ENCODE measurements at regions not wholly inside any gene's neighbourhood (a gene's known extent, or its start where the extent isn't known, plus 50 kb on each side); places are given as distances from the start of the nearest gene placed in this dataset.

DNA sequence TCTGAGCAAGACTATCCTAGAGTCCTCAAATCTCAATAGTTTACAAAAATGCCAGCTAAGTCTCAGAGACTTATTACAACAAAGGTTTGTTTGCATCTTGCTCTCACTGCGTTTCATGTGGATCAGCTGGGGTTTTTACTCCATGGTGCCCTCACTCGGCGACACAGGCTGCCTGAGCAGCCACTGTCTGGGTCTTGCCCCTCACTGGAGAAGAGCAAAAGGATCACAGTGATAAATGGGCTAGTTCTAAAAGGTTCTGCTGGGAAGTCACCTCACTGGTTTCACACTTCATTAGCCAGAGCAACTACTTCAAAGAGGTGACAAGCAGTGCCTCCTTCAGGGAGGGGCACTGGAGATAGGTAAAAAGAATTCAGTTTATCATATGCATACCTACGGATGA, 392.0 kb downstream of the RPL10L start:
- Histone ChIP-seq H3K27me3 (replicated peaks; ENCODE audit: insufficient read depth) (no peaks in the 10 kb centered on the region), H3K79me2 (ENCODE audit: insufficient read depth) (no peaks in the 10 kb centered on the region), H3K9me3 (ENCODE audit: low read depth) (no peaks in the 10 kb centered on the region), H3F3A (ENCODE audit: insufficient read depth) (no peaks in the 10 kb centered on the region), H3K36me3 (ENCODE audit: low read depth) (no peaks in the 10 kb centered on the region), H3K27ac (no peak overlapping the region), H3K4me1 (ENCODE audit: insufficient read depth) (no peaks in the 10 kb centered on the region), H3K9me2 (ENCODE audit: insufficient read depth) (no peaks in the 10 kb centered on the region), H3K4me3 (no peak overlapping the region), H3K4me2 (ENCODE audit: unreplicated experiment) (no peak overlapping the region), H3K9ac (no peak overlapping the region), H2AFZ (no peak overlapping the region), H4K20me1 (ENCODE audit: insufficient read depth) (no peaks in the 10 kb centered on the region)
- WGBS, 2 experiments (ENCODE audit: low coverage in 1 of 2, low lambda C conversion rate in 2 of 2, missing lambda C conversion rate in 2 of 2): 21 to 31% methylated on average over 4 of the region's 4 CpGs
- DNase-seq: peak; percentile 4
- in situ Hi-C loops (cut with MboI): no loop called here
- TF ChIP-seq EZH2 (IDR thresholded peaks at IDR 0.05; ENCODE audit: insufficient read depth, poor library complexity, severe bottlenecking) (no peak), EZH2phosphoT487 (IDR thresholded peaks at IDR 0.05; ENCODE audit: insufficient read depth, low read depth) (no peak)

DNA sequence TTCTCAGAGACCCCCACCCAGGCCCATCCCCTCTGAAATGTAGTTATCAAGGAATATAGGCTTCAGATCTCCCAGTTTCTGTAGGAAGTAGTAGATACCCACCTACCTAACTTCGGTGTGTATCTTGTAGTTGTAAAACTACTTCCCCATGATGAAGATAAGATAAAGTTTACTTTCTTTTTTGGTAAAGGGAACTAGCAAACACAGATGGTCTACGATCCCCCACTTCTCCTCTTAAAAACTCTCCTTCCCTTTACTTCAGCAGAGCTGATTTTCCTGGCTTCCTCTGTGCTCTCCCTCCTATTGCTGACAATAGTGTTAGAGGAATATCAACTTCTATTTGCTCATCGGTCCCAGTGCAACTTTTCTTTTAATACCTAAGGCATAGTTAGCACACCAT, 395.2 kb downstream of the RPL10L start:
- Histone ChIP-seq H3K9ac (no peak overlapping the region), H3K9me3 (ENCODE audit: low read depth) (no peaks in the 10 kb centered on the region), H2AFZ (no peak overlapping the region), H3K36me3 (ENCODE audit: low read depth) (no peaks in the 10 kb centered on the region), H3F3A (ENCODE audit: insufficient read depth) (no peaks in the 10 kb centered on the region), H3K79me2 (ENCODE audit: insufficient read depth) (no peaks in the 10 kb centered on the region), H3K4me1 (ENCODE audit: insufficient read depth) (no peaks in the 10 kb centered on the region), H3K27ac (no peak overlapping the region), H3K27me3 (replicated peaks; ENCODE audit: insufficient read depth) (no peaks in the 10 kb centered on the region), H3K4me3 (no peak overlapping the region), H3K9me2 (ENCODE audit: insufficient read depth) (no peaks in the 10 kb centered on the region), H4K20me1 (ENCODE audit: insufficient read depth) (no peaks in the 10 kb centered on the region), H3K4me2 (ENCODE audit: unreplicated experiment) (no peak overlapping the region)
- TF ChIP-seq EZH2phosphoT487 (IDR thresholded peaks at IDR 0.05; ENCODE audit: insufficient read depth, low read depth): no peak
- TF ChIP-seq EZH2 (IDR thresholded peaks at IDR 0.05; ENCODE audit: insufficient read depth, poor library complexity, severe bottlenecking): no peak
- in situ Hi-C loops (cut with MboI): no loop called here
- DNase-seq: no peak
- WGBS, 2 experiments (ENCODE audit: low coverage in 1 of 2, low lambda C conversion rate in 2 of 2, missing lambda C conversion rate in 2 of 2): 37 to 40% methylated on average over 3 of the region's 3 CpGs

DNA sequence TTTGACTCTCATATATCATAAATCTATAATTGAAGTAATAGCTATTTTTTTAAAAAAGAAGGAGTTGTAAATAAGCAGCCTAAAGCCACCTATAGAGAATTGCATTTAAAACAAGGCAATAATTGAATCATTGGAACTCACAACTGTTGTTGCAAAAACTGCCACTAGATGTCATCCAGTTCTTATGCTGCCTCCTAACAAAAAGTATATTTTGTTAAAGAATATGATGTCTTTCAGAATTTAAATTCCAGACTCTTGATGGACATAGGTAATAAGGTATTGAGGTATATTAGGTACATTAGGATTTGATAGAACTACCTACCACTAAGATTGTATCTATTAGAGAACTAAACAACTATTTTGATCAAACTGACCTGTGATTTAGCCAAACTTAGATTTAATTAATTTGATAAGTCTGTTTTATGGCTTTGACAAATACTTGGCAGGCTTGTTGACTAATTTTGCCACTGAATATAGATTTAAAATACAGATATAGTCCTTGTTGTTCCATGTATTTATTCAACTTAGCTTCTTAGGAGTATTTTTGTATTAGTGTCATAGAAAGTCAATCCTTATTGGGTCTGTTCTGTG, 401.4 kb downstream of the RPL10L start:
- no peak for TF ChIP-seq EZH2phosphoT487 (IDR thresholded peaks at IDR 0.05; ENCODE audit: insufficient read depth, low read depth)
- no peak for TF ChIP-seq EZH2 (IDR thresholded peaks at IDR 0.05; ENCODE audit: insufficient read depth, poor library complexity, severe bottlenecking)
- H3F3A ChIP-seq (ENCODE audit: insufficient read depth): no peaks in the 10 kb centered on the region
- no peak overlapping the region for H3K9ac ChIP-seq
- H3K27me3 ChIP-seq (replicated peaks; ENCODE audit: insufficient read depth): no peaks in the 10 kb centered on the region
- no peak overlapping the region for H3K4me2 ChIP-seq (ENCODE audit: unreplicated experiment)
- H3K4me1 ChIP-seq (ENCODE audit: insufficient read depth): no peaks in the 10 kb centered on the region
- H3K27ac ChIP-seq: no peak overlapping the region
- DNase-seq: peak; percentile 42
- in situ Hi-C loops (cut with MboI): no loop called here
- no peaks in the 10 kb centered on the region for H3K79me2 ChIP-seq (ENCODE audit: insufficient read depth)
- H3K36me3 ChIP-seq (ENCODE audit: low read depth): no peaks in the 10 kb centered on the region
- H3K4me3 ChIP-seq: no peak overlapping the region
- H3K9me3 ChIP-seq (ENCODE audit: low read depth): no peaks in the 10 kb centered on the region
- H3K9me2 ChIP-seq (ENCODE audit: insufficient read depth): no peaks in the 10 kb centered on the region
- H2AFZ ChIP-seq: no peak overlapping the region
- no peaks in the 10 kb centered on the region for H4K20me1 ChIP-seq (ENCODE audit: insufficient read depth)

DNA sequence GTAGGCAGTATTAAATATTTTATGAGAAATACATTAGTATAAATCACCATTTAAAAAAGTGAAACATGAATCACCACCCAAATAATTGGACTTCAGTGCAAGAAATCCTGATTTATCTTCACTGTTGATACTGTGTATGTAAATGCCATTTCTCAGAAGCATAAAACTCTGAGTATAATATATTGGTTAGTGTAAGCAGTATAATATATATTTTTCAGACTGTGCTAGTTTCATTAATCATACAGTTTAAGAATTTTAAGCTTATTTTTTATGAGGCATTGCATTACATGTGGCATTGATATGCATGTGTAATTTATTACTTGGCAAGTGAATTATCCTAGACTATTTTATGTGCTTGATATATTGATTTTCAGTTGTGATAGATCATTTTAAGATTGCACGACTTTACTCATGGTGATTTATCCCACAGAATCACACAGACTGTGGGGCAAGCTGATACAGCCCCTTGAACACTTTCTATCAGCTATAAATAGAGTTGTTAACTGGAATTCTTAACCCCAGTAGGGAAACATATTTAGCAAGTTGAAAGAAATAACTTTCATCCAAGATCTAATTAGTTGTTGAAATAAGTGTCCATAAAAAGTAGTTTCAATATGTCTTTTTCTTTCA, 403.5 kb downstream of the RPL10L start:
- H3K4me3 ChIP-seq: no peak overlapping the region
- in situ Hi-C loops (cut with MboI): no loop called here
- 0 to 3% methylated on average over 1 of the region's 1 CpG for WGBS, 2 experiments (ENCODE audit: low coverage in 1 of 2, low lambda C conversion rate in 2 of 2, missing lambda C conversion rate in 2 of 2)

More for the DNA sequence above, 403.5 kb downstream of the RPL10L start:
- TF ChIP-seq EZH2 (IDR thresholded peaks at IDR 0.05; ENCODE audit: insufficient read depth, poor library complexity, severe bottlenecking) (no peak), EZH2phosphoT487 (IDR thresholded peaks at IDR 0.05; ENCODE audit: insufficient read depth, low read depth) (no peak)
- Histone ChIP-seq H3K9ac (no peak overlapping the region), H3K79me2 (ENCODE audit: insufficient read depth) (no peaks in the 10 kb centered on the region), H3K9me3 (ENCODE audit: low read depth) (no peaks in the 10 kb centered on the region), H3F3A (ENCODE audit: insufficient read depth) (no peaks in the 10 kb centered on the region), H3K27me3 (replicated peaks; ENCODE audit: insufficient read depth) (no peaks in the 10 kb centered on the region), H4K20me1 (ENCODE audit: insufficient read depth) (no peaks in the 10 kb centered on the region), H2AFZ (no peak overlapping the region), H3K27ac (no peak overlapping the region), H3K9me2 (ENCODE audit: insufficient read depth) (no peaks in the 10 kb centered on the region), H3K4me1 (ENCODE audit: insufficient read depth) (no peaks in the 10 kb centered on the region), H3K4me2 (ENCODE audit: unreplicated experiment) (no peak overlapping the region), H3K36me3 (ENCODE audit: low read depth) (no peaks in the 10 kb centered on the region)
- DNase-seq: no peak
